HepG2 (cell line): ENCODE measurements at regions not wholly inside any gene's neighbourhood (a gene's known extent, or its start where the extent isn't known, plus 50 kb on each side); places are given as distances from the start of the nearest gene placed in this dataset.

Experiments
- ATAC-seq: fragments of 200-7000 bp; cut with Tn5 transposase; 3 replicates; pipeline ENCODE4 v1.9.1; 2020; ENCODE audit warnings: mild to moderate bottlenecking, moderate library complexity
- BruUV-seq: library from RNA; stranded (reverse); fragments of 400-500 nt; replicated peaks from 2 replicates; lab custom pipeline; 2021; lab: Mats Ljungman, UMichigan
- CTCF ChIA-PET: fragments of 300-600 bp; formaldehyde crosslinking; extraction: SDS; loops from one replicate; lab custom pipeline; 2021; ENCODE audit warnings: low total read pairs, inconsistent platforms, low intra/inter-chr PET ratio; lab: Yijun Ruan, JAX
- POLR2A ChIA-PET: fragments of 350-600 bp; sonication (Branson Sonifier 250); formaldehyde crosslinking; loops from one replicate; lab custom pipeline; 2020; ENCODE audit warnings: antibody characterized with exemption, inconsistent platforms; lab: Yijun Ruan, JAX
- DNase-seq: peaks from one replicate; pipeline ENCODE4 v3.0.0-alpha.2; 2015; ENCODE audit warnings: low spot score
- FAIRE-seq: peaks from 3 replicates; lab custom pipeline; 2011; peaks lifted over from hg19 to GRCh38; lab: Jason Lieb, UNC
- H2AFZ ChIP-seq: one replicate; pipeline ENCODE4 v1.6.1; 2011; ENCODE audit warnings: low read length, inconsistent platforms
- H3K27ac ChIP-seq: fragments of 300-600 bp; 3 replicates; pipeline ENCODE4 v1.8.0; 2011; ENCODE audit warnings: mixed run types, mild to moderate bottlenecking, mixed read lengths, low read length, inconsistent platforms; ENCODE audit not compliant: insufficient read depth; ENCODE audit errors: extremely low read length
- H3K27me3 ChIP-seq, 2 experiments: fragments of 200-600 bp in 1 of 2; 2 replicates in 1 of 2; 3 replicates in 1 of 2; pipeline versions ENCODE4 v1.6.0 to v1.8.0; 2011; ENCODE audit warnings: low read length in 2 of 2, mild to moderate bottlenecking in 2 of 2, moderate library complexity in 2 of 2, inconsistent platforms in 1 of 2; ENCODE audit not compliant: insufficient read depth in 2 of 2, control insufficient read depth in 1 of 2
- H3K36me3 ChIP-seq, 2 experiments: fragments of 200-600 bp in 1 of 2; replicated peaks in 1 of 2; 2 replicates in 1 of 2; 3 replicates in 1 of 2; pipeline versions ENCODE4 v1.5.1 to v1.8.0; 2011; ENCODE audit warnings: low read length in 2 of 2, inconsistent platforms in 1 of 2; ENCODE audit not compliant: insufficient read depth in 2 of 2, control insufficient read depth in 1 of 2
- H3K4me1 ChIP-seq: 2 replicates; pipeline ENCODE4 v1.5.1; 2012; ENCODE audit warnings: low read length, inconsistent platforms; ENCODE audit not compliant: insufficient read depth
- H3K4me2 ChIP-seq: 2 replicates; pipeline ENCODE4 v1.6.0; 2011; ENCODE audit warnings: low read depth, low read length, inconsistent platforms
- H3K4me3 ChIP-seq, 3 experiments: fragments of 200-600 bp in 1 of 3; sonication (generic), shearing (Covaris generic) in 1 of 3; replicated peaks in 1 of 3; 2 replicates each; pipeline ENCODE4 v1.5.1; 2011 to 2016; ENCODE audit warnings: low read length in 3 of 3, inconsistent platforms in 2 of 3, low read depth in 2 of 3, mild to moderate bottlenecking in 2 of 3, control low read depth in 1 of 3, mixed read lengths in 1 of 3; ENCODE audit not compliant: insufficient read depth in 1 of 3
- H3K79me2 ChIP-seq: one replicate; pipeline ENCODE4 v1.6.1; 2011; ENCODE audit warnings: low read length, inconsistent platforms; ENCODE audit not compliant: insufficient read depth
- H3K9ac ChIP-seq: 2 replicates; pipeline ENCODE4 v1.6.0; 2011; ENCODE audit warnings: mild to moderate bottlenecking, low read depth, low read length, inconsistent platforms; ENCODE audit not compliant: insufficient read depth
- H3K9me3 ChIP-seq: 2 replicates; pipeline ENCODE4 v1.5.1; 2012; ENCODE audit warnings: mild to moderate bottlenecking, low read length
- H4K20me1 ChIP-seq: 2 replicates; pipeline ENCODE4 v1.6.0; 2011; ENCODE audit warnings: inconsistent platforms, mild to moderate bottlenecking, low read length, moderate library complexity; ENCODE audit not compliant: insufficient read depth
- CTCF ChIP-seq: sonication (generic); formaldehyde crosslinking; IDR thresholded peaks from 2 replicates; pipeline ENCODE4 v1.5.0; 2020; ENCODE audit warnings: mild to moderate bottlenecking, missing genetic modification reagents, moderate library complexity
- HNRNPH1 ChIP-seq: fragments of 200-400 bp; formaldehyde crosslinking; optimal IDR thresholded peaks from 2 replicates; pipeline ENCODE3; 2017; ENCODE audit warnings: mild to moderate bottlenecking, low read depth, low read length
- NFE2L2 ChIP-seq: fragments of 150-350 bp; IDR thresholded peaks from 2 replicates; pipeline ENCODE4 v1.6.1; 2014; ENCODE audit warnings: low read length
- PAXIP1 ChIP-seq: sonication (generic); formaldehyde crosslinking; conservative IDR thresholded peaks from 2 replicates; pipeline ENCODE4 v1.4.0; 2020; ENCODE audit warnings: mild to moderate bottlenecking, missing genetic modification reagents, moderate library complexity
- RAD21 ChIP-seq: fragments of 450-650 bp; formaldehyde crosslinking; IDR thresholded peaks from 2 replicates; pipeline ENCODE4 v1.5.0; 2020; ENCODE audit warnings: mild to moderate bottlenecking
- SMC3 ChIP-seq: IDR thresholded peaks from 2 replicates; pipeline ENCODE4 v1.6.1; 2011; ENCODE audit warnings: low read length, improper control_type of control experiment
- STAG1 ChIP-seq: sonication (generic); formaldehyde crosslinking; IDR thresholded peaks from 2 replicates; pipeline ENCODE4 v1.4.0; 2020; ENCODE audit warnings: missing genetic modification reagents
- STAT5B ChIP-seq: sonication (generic); formaldehyde crosslinking; IDR thresholded peaks from 2 replicates; pipeline ENCODE4 v1.4.0; 2020; ENCODE audit warnings: missing genetic modification reagents
- TAF1 ChIP-seq: sonication (generic); formaldehyde crosslinking; IDR thresholded peaks from 2 replicates; pipeline ENCODE4 v1.4.0; 2020; ENCODE audit warnings: missing genetic modification reagents
- ZBTB34 ChIP-seq: sonication (generic); formaldehyde crosslinking; IDR thresholded peaks from 2 replicates; pipeline ENCODE4 v1.8.0; 2022; ENCODE audit warnings: mild to moderate bottlenecking, missing genetic modification reagents
- ZNF263 ChIP-seq: sonication (generic); formaldehyde crosslinking; IDR thresholded peaks from 2 replicates; pipeline ENCODE4 v1.4.0; 2020; ENCODE audit warnings: missing genetic modification reagents
- WGBS: methylation state at CpG from one replicate; pipeline ENCODE4 v1.1.6; 2017; ENCODE audit warnings: low lambda C conversion rate; 5-methylcytosine and 5-hydroxymethylcytosine counted together
- in situ Hi-C: cut with HindIII; loops from 2 replicates; pipeline ENCODE4 v1.10.0; 2017; ENCODE audit warnings: low pct_unique_long_range_greater_than_20kb; ENCODE audit not compliant: extremely low pct_ligation_motif_present
- intact Hi-C: fragments of 100-400 bp; cut with micrococcal nuclease; formaldehyde crosslinking; loops from one replicate; pipeline ENCODE4 v1.10.0; 2022; ENCODE audit not compliant: unreplicated experiment

GRCh38 chr14:101665478-101666078 is 95.9 kb upstream of the PPP2R5C start:
- Histone ChIP-seq H3K4me3 (no peak overlapping the region), H3K27me3 (peaks cover 0 to 6% of the 10 kb centered on the region in 2 experiments; a peak in 1 of 5 replicates), H3K79me2 (no peaks in the 10 kb centered on the region), H4K20me1 (no peaks in the 10 kb centered on the region), H3K9ac (no peak overlapping the region), H3K4me2 (no peak overlapping the region), H3K9me3 (peaks cover 15% of the 10 kb centered on the region), H2AFZ (no peak overlapping the region), H3K36me3 (no peaks in the 10 kb centered on the region), H3K4me1 (no peaks in the 10 kb centered on the region), H3K27ac (no peak overlapping the region)
- CTCF ChIA-PET: interaction anchor here (1.1 to 1.4 kb wide), 2 partner anchors 759 to 1019 kb away, joined by 3 to 5 read pairs; no protein-coding TSS in a partner anchor
- POLR2A ChIA-PET: no interaction called here
- FAIRE-seq: peak; percentile 60
- ATAC-seq: peak; percentile 56
- WGBS: 3% methylated on average over 3 of the region's 3 CpGs
- intact Hi-C loops: loop anchor here (5.0 kb wide), 1 partner anchor 1283 kb away; no protein-coding TSS in a partner anchor
- peak; percentile 32 for DNase-seq
- BruUV-seq: no TSS peak
- no peak for TF ChIP-seq STAT5B (CRISPR knock-in tag)
- no peak for TF ChIP-seq PAXIP1 (CRISPR knock-in tag)
- TF ChIP-seq ZNF263: no peak
- peak; percentile 8; the same call in 1 of the 2 replicates for TF ChIP-seq NFE2L2
- TF ChIP-seq HNRNPH1: no peak
- peak; percentile 67 for TF ChIP-seq CTCF (CRISPR knock-in tag)
- no peak for TF ChIP-seq TAF1
- TF ChIP-seq STAG1 (CRISPR knock-in tag): peak; percentile 89
- TF ChIP-seq ZBTB34 (CRISPR knock-in tag): no peak
- peak; percentile 33; the same call in 1 of the 2 replicates for TF ChIP-seq RAD21 (CRISPR knock-in tag)
- TF ChIP-seq SMC3: peak; percentile 64; the same call in 1 of the 2 replicates
- in situ Hi-C loops: loop anchor here (10.0 kb wide), 1 partner anchor 761 kb away; the partner anchor contains the start of gene RTL1
